Stimulated activated naive CD8-positive, alpha-beta T cell treated with anti-CD3 and anti-CD28 coated beads, Interleukin-15, Interleukin-2, amounts not matched to agents 100 U/mL and 50 U/mL, for 24 hours (primary cell): ENCODE measurements at regions not wholly inside any gene's neighbourhood (a gene's known extent, or its start where the extent isn't known, plus 50 kb on each side); places are given as distances from the start of the nearest gene placed in this dataset.

Source experiments
- ATAC-seq: fragments of 150-1000 bp; cut with Tn5 transposase; one replicate; pipeline ENCODE4 v1.10.0; 2021
- DNase-seq: peaks from one replicate; pipeline ENCODE4 v3.0.0; 2021

- ATAC-seq (no peak), DNase-seq (no peak)
Measured at GRCh38 chr11:97290464-97291041, 900.7 kb downstream of the JRKL start.

- ATAC-seq (no peak), DNase-seq (no peak)
Measured at GRCh38 chr11:97296301-97296700, 906.5 kb downstream of the JRKL start.

- ATAC-seq (no peak), DNase-seq (no peak)
Measured at GRCh38 chr11:97309291-97309690, 919.5 kb downstream of the JRKL start.

- DNase-seq (no peak), ATAC-seq (no peak)
Measured at GRCh38 chr11:97325693-97326092, 935.9 kb downstream of the JRKL start.

GRCh38 chr11:97332271-97332670 lies 942.5 kb downstream of the JRKL start:
- no peak for ATAC-seq
- DNase-seq, result no peak

- ATAC-seq (no peak), DNase-seq (no peak)
Measured at GRCh38 chr11:97336064-97336463, 946.3 kb downstream of the JRKL start.

- ATAC-seq (no peak), DNase-seq (no peak)
Measured at GRCh38 chr11:97345032-97345431, 955.2 kb downstream of the JRKL start.

- ATAC-seq, result no peak
- DNase-seq, result no peak
Measured at GRCh38 chr11:97349201-97349600, 959.4 kb downstream of the JRKL start.

- no peak for DNase-seq
- ATAC-seq, result no peak
Measured at GRCh38 chr11:97351939-97352338, 962.1 kb downstream of the JRKL start.

- DNase-seq (no peak), ATAC-seq (no peak)
Measured at GRCh38 chr11:97354026-97354425, 964.2 kb downstream of the JRKL start.

GRCh38 chr11:97354576-97354975 lies 964.8 kb downstream of the JRKL start:
- no peak for ATAC-seq
- no peak for DNase-seq

- no peak for DNase-seq
- no peak for ATAC-seq
Measured at GRCh38 chr11:97355230-97355629, 965.4 kb downstream of the JRKL start.

GRCh38 chr11:97356144-97356543 lies 966.3 kb downstream of the JRKL start:
- DNase-seq (no peak), ATAC-seq (no peak)

GRCh38 chr11:97359016-97359415 lies 969.2 kb downstream of the JRKL start:
- ATAC-seq, result no peak

GRCh38 chr11:97361812-97362378 lies 972.1 kb downstream of the JRKL start:
- DNase-seq (no peak), ATAC-seq (no peak)

More at GRCh38 chr11:97359016-97359415, 969.2 kb downstream of the JRKL start:
- no peak for DNase-seq

GRCh38 chr11:97363331-97363730 lies 973.5 kb downstream of the JRKL start:
- ATAC-seq (no peak), DNase-seq (no peak)

GRCh38 chr11:97364047-97364446 lies 974.2 kb downstream of the JRKL start:
- ATAC-seq, result no peak
- no peak for DNase-seq

- no peak for ATAC-seq
Measured at GRCh38 chr11:97367406-97368083, 977.7 kb downstream of the JRKL start.

GRCh38 chr11:97389270-97389669 lies 999.5 kb downstream of the JRKL start:
- no peak for DNase-seq
- no peak for ATAC-seq

More at GRCh38 chr11:97367406-97368083, 977.7 kb downstream of the JRKL start:
- no peak for DNase-seq

- no peak for DNase-seq
- ATAC-seq, result no peak
Measured at GRCh38 chr11:97398246-97398645, 1008.4 kb downstream of the JRKL start.

- DNase-seq, result no peak
- ATAC-seq, result no peak
Measured at GRCh38 chr11:97409141-97409540, 1019.3 kb downstream of the JRKL start.

- DNase-seq, result no peak
- no peak for ATAC-seq
Measured at GRCh38 chr11:97414801-97415200, 1025.0 kb downstream of the JRKL start.

- no peak for DNase-seq
- no peak for ATAC-seq
Measured at GRCh38 chr11:97419729-97420128, 1029.9 kb downstream of the JRKL start.

GRCh38 chr11:97428247-97428790 lies 1038.5 kb downstream of the JRKL start:
- ATAC-seq (no peak), DNase-seq (no peak)
